Renal cortex interstitium (tissue), 11 donors: ENCODE measurements at regions not wholly inside any gene's neighbourhood (a gene's known extent, or its start where the extent isn't known, plus 50 kb on each side); places are given as distances from the start of the nearest gene placed in this dataset.

ENCODE experiments used
- DNase-seq, 11 donors: peaks; one replicate each; pipeline ENCODE4 v3.0.0-alpha.2; 2013; ENCODE audit warnings: low read depth in 9 of 11, low spot score in 4 of 11; ENCODE audit errors: extremely low read depth in 1 of 11

DNA sequence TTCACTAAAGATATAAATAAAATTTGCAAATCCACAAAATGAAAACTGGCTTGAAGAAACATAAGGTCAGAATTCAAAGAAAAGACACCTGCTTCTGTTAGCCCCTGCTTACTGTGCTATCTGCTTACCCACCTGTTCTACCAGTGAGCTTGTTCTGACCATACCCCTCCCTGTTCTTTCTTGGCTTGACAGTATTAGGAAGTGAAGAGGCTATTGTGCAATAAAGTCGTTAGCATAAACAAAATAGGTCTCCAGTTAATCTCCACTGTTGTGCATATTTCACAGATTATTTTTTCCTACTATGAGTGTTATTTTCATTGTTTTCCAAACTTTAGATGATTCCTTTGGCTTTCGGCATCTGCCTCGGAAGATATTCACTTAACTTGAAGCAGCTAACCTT, 322.1 kb downstream of the CCDC85A start:
- DNase-seq = no peak

DNA sequence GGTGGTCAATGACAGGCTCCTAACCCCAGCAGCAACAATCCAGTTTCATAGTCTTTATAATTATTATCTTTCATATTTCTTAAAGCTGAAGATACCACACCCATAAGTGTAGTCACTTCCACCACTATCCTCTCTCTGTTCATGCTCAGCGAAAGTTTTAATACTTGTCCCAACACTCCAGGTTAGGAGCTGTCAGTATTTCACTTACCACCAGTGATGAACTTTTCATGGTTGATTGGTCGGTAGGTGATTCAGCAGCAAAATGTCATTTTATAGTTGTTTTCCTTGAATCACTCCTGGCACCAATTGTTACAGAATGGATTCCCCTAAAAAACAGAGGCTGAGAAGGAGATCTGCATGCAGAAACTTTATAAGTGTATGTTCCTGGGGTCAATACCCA, 324.9 kb downstream of the CCDC85A start:
- DNase-seq = no peak

- DNase-seq = no peak
These were observed 326.8 kb downstream of the CCDC85A start for GRCh38 chr2:56510610-56511009.

GRCh38 chr2:56515399-56515798, 331.6 kb downstream of the CCDC85A start:
- no peak for DNase-seq

- no peak for DNase-seq
These were observed 336.0 kb downstream of the CCDC85A start for GRCh38 chr2:56519806-56520205.

DNA sequence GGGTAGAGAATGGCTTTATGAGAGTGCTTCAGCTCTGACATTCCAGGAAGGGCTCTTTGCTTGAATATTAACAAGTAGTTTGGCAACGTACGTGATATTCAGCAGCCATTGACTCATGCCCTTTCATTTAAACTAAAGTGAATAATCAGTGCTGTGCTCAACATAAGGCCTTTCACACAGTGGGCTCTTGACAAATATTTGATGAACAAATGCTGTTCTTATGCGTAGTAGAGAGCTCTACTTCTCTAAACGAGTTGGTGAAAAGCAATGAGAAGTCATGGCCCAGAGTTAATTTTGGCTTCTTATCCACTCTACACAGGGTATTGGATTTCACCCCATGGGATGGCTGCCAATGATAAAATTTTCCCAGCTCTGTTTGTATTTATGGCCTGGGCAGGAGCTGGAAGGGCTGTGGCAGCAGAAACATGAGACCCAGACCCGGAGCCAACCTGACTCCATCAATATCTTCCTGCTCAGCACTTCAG, 338.9 kb downstream of the CCDC85A start:
- DNase-seq = peak in 2 of 11 donors; percentile 1 to 4

DNA sequence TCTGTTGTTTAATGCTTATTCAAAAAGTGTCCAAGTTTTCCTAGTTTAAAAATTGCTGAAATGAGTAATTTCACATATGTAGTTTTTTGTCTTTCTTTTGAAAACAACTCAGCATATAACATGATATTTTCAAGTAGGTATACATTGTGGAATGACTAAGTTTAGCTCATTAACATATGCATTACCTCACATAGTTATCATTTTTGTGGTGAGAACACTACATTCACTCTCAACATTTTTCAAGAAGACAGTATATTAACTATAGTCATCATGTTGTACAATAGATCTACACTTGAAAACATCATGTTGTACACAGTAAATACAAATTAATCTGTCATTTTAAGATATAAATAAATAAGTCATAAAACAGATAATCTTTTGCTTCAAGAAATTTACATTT, 340.0 kb downstream of the CCDC85A start:
- DNase-seq = no peak

DNA sequence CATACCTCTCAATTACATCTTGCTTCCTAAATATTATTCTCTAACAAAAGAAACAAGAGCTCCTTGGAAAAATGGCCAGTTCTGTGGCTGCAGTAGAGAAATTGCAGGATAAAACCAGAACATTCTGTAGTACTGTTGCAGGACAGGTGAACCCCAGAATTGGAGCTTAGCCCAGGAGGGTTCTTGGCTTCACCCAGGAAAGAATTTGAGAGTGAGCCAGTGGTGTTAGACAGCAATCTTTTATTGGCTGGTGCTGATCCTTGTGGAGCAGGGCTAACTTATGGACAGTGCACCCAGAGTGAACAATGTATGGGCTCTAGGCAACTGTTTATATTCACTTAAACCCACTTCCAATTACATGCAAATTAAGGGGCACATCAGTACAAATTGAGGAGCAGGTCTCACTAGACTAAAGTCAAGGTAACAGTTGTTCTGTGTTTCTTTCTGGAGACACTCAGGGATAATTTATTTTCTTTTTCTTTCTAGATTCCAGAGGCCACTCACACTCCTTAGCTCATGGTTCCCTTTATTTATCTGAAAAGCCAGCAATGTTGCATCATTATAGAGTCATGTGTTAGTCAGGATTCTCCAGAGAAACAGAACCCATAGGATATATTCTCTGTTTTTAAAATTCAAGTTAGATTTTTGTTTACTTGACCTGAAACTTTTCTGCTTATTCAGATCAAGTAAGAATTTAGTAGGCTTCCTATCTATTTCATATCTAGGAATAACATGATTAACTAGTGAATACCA, 348.1 kb downstream of the CCDC85A start:
- DNase-seq = no peak

DNA sequence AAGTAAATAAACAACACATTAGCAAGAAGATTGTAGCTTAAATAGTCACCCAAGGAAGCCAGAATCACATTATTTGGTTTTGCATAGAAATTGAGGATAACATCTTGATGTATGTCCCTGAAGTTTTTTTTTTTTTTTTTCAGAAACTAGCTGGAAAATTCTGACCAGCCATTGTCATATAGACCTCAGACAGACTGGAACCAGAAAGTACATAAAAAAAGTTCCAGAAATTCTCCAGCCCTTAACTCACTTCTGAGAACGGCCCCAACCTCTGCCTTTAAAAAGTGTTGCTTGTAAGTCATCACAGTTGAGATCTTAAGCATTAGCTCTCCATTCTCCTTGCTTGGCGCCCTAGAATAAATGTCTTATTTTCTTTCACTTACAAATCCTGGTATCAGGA, 350.5 kb downstream of the CCDC85A start:
- DNase-seq = no peak

DNA sequence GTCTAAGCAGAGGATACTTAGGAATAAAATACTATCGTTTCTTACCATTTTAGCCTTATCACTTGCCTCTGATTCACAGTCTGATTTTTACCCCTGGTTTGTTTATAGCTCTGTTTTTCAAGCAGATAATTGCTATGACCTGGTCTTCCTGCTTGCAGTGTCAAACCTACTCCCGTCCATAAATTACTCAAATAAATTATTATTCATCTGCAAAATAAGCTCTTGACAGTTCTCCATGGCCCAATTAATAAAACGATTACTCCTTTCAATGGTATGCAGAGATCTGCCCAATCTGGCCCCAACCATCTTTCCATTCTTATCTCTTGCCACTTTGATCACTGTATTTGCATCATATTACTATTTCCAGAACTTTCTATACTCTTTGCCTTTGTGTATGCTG, 354.0 kb downstream of the CCDC85A start:
- no peak for DNase-seq

DNA sequence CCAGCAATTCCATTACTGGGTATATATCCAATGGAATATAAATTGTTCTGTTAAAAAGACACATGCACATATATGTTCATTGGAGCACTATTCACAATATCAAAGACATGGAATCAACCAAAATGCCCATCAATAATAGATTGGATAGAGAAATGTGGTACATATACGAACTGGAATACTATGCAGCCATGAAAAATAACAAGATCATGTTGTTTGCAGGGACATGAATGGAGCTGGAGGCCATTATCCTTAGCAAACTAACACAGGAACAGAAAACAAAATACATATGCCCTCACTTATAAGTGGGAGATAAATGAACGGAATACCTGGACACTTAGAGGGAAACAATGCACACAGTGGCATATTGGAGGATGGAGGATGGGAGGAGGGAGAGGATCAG, 355.8 kb downstream of the CCDC85A start:
- no peak for DNase-seq

GRCh38 chr2:56540467-56540866, 356.7 kb downstream of the CCDC85A start:
- no peak for DNase-seq

DNA sequence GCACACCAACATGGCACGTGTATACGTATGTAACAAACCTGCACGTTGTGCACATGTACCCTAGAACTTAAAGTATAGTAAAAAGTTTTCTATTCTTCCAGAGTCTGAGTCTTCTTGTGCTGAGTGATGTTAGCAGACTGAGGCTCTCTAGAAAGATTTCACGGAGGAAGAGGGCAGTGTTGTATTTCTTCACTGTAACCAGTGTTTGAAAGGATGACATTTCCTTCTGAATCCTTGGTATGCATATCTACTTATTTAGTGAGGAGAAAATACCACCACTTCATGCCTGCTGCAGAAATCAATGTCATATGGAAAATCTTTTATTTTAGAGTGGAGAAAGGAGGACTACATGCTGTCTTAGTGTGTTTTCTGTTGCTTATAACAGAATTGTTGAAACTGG, 357.1 kb downstream of the CCDC85A start:
- DNase-seq = no peak

GRCh38 chr2:56542213-56542612, 358.4 kb downstream of the CCDC85A start:
- DNase-seq = no peak

DNA sequence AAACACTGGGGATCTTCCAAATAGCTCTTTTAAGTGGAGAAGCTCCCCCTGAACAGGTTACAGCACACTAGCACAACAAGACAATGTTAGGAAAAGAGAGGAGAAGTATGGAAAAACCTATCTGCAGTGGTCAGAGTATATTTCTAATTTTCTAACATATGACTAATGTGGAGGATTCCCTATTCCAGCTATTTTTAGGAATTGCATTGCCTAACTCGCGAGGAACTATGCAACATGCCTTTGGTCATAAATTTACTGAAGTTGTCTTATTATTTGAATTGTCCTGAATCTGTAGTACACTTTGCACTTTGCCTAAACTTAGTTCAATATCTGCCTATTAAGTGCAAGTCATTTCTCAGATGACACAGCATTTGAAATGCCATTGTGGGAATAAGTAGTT, 381.4 kb downstream of the CCDC85A start:
- no peak for DNase-seq

DNA sequence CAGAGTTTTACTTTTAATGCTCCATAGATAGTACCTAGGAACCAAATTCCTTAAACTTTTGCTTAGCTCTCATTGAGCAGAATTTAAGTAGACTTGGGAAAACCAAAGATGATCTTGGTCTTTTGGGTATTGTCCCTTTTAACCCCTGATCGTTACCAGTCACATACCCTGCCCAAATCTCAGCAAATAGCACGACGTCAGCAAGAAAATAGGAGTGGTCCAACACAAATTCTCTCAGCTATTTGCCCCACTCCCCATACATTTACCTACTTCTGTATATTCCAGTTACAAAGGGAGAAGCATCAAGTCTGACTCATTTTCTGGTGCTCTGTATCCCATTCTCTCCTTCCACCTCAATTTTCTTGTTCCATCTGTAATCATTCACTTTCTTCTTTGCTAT, 387.3 kb downstream of the CCDC85A start:
- DNase-seq = no peak

DNA sequence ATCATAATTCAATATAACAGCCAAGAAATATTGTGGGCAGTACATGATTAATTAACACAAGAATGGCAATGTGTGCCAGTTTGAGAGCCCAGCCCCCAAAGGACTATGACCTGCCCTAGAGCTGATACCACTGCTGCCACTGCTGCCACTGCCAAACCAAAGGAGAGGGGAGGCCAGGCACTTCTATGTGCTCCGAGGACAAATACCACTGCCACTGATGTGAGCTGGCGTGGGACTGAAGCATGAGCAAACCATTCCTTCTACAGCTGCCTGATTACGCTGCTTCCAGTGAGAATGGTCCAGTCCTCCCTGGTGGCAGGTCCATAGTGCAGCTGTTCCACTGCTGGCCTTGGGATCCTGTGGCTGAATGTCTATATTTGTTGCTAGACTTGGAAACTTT, 392.2 kb downstream of the CCDC85A start:
- DNase-seq = no peak

- no peak for DNase-seq
These were observed 396.5 kb downstream of the CCDC85A start for GRCh38 chr2:56580242-56580641.

GRCh38 chr2:56582570-56582969, 398.8 kb downstream of the CCDC85A start:
- no peak for DNase-seq

DNA sequence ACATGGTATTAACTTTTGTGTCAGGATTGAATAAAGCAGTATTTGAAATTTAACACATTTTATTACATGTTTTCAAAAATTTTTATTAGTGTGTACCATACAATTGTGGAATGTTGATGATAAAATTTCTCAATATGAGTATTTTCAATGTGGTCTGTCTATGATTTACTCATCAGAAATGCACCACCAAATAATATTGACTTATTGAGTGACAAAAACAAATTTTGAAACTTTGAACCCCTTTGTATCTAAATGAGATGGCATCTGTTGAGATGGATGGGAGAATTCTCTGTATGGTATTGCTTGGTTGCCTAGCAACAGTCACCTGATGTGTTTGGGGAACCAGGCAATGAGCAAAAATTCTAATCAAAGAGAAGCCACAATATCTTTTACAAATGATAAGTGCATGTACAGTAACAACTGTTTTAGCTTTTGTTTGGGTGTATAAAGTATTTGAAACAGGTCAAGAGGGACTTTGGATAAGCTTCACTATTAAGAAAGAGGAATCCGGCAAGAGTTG, 400.1 kb downstream of the CCDC85A start:
- DNase-seq = no peak

DNA sequence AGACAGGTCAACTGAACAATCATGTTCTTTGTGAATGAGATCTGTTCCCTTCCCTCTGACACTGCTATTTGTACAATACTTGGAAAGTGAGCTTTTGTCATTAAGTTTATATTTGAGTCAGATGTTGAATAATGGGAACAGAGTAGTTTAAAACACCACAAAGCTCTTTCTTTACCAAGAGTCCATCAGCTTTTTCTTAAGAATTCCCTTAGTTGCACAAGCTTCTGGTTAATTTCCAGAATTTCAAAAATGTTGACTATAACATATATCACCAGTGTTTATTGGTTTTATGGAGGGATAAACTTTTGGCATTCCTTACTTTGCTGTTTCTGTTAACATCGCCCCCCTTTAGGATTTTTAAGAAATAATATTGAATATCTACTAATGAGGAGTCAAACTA, 403.7 kb downstream of the CCDC85A start:
- DNase-seq = no peak
